Neural progenitor cell (in vitro differentiated cells): ENCODE measurements at regions not wholly inside any gene's neighbourhood (a gene's known extent, or its start where the extent isn't known, plus 50 kb on each side); places are given as distances from the start of the nearest gene placed in this dataset.
"Not testable (repeated sequence)": the region's sequence is repeated elsewhere in the genome, so short reads cannot be mapped to it uniquely, and the experiment has no call there.

Source experiments
- DNase-seq: peaks from one replicate; pipeline ENCODE4 v3.0.0-alpha.2; 2016; ENCODE audit warnings: low spot score
- H2AFZ ChIP-seq: fragments of 200-600 bp; sonication (generic); replicated peaks from 2 replicates; pipeline ENCODE4 v1.6.1; 2016; ENCODE audit warnings: antibody characterized with exemption
- H3F3A ChIP-seq: fragments of 200-600 bp; sonication (generic); 2 replicates; pipeline ENCODE4 v1.6.1; 2016; ENCODE audit warnings: antibody characterized with exemption, low read depth
- H3K27ac ChIP-seq: fragments of 200-600 bp; sonication (generic); 2 replicates; pipeline ENCODE4 v1.5.1; 2016; ENCODE audit warnings: mild to moderate bottlenecking
- H3K27me3 ChIP-seq: fragments of 200-600 bp; sonication (generic); 2 replicates; pipeline ENCODE4 v1.6.1; 2016; ENCODE audit warnings: mild to moderate bottlenecking, moderate library complexity
- H3K36me3 ChIP-seq: fragments of 200-600 bp; sonication (generic); 2 replicates; pipeline ENCODE4 v1.5.1; 2016
- H3K4me1 ChIP-seq: fragments of 200-600 bp; sonication (generic); 2 replicates; pipeline ENCODE4 v1.6.1; 2016; ENCODE audit warnings: mixed run types
- H3K4me2 ChIP-seq: fragments of 200-600 bp; sonication (generic); 2 replicates; pipeline ENCODE4 v1.6.1; 2016
- H3K4me3 ChIP-seq: fragments of 200-600 bp; sonication (generic); 2 replicates; pipeline ENCODE4 v1.5.1; 2016
- H3K79me2 ChIP-seq: fragments of 200-600 bp; sonication (generic); 2 replicates; pipeline ENCODE4 v1.6.1; 2016; ENCODE audit warnings: low read depth
- H3K9ac ChIP-seq: fragments of 200-600 bp; sonication (generic); 2 replicates; pipeline ENCODE4 v1.6.1; 2016
- H3K9me3 ChIP-seq: fragments of 200-600 bp; sonication (generic); 2 replicates; pipeline ENCODE4 v1.5.1; 2016; ENCODE audit warnings: low read depth
- H4K20me1 ChIP-seq: fragments of 200-600 bp; sonication (generic); 2 replicates; pipeline ENCODE4 v1.6.1; 2016; ENCODE audit warnings: low read depth
- H3K27ac Mint-ChIP-seq: 3 replicates; pipeline ENCODE4 v1.8.0; 2021; ENCODE audit warnings: mixed read lengths
- H3K27me3 Mint-ChIP-seq: 2 replicates; pipeline ENCODE4 v1.8.0; 2022; ENCODE audit warnings: low read depth, mild to moderate bottlenecking, inconsistent platforms, moderate library complexity, mixed read lengths; ENCODE audit not compliant: insufficient read depth
- H3K36me3 Mint-ChIP-seq: 3 replicates; pipeline ENCODE4 v1.8.0; 2021; ENCODE audit warnings: mixed read lengths
- H3K4me1 Mint-ChIP-seq: 3 replicates; pipeline ENCODE4 v1.8.0; 2021; ENCODE audit warnings: mixed read lengths
- H3K4me3 Mint-ChIP-seq: 3 replicates; pipeline ENCODE4 v1.8.0; 2021; ENCODE audit warnings: mild to moderate bottlenecking, moderate library complexity, mixed read lengths
- H3K9me3 Mint-ChIP-seq: 3 replicates; pipeline ENCODE4 v1.8.0; 2020; ENCODE audit warnings: mixed read lengths
- EZH2 ChIP-seq: fragments of 200-600 bp; sonication (generic); IDR thresholded peaks from 2 replicates; pipeline ENCODE4 v1.6.1; 2017; ENCODE audit warnings: antibody characterized with exemption, mild to moderate bottlenecking, moderate library complexity
- EZH2phosphoT487 ChIP-seq: fragments of 200-600 bp; sonication (generic); IDR thresholded peaks from 2 replicates; pipeline ENCODE4 v1.6.1; 2017; ENCODE audit warnings: antibody characterized with exemption
- TF ChIP-seq, protein P1 (sequence below): fragments of 200-600 bp; sonication (generic); IDR thresholded peaks from 2 replicates; pipeline ENCODE4 v1.5.1; 2017; ENCODE audit warnings: antibody characterized with exemption, mild to moderate bottlenecking

DNA sequence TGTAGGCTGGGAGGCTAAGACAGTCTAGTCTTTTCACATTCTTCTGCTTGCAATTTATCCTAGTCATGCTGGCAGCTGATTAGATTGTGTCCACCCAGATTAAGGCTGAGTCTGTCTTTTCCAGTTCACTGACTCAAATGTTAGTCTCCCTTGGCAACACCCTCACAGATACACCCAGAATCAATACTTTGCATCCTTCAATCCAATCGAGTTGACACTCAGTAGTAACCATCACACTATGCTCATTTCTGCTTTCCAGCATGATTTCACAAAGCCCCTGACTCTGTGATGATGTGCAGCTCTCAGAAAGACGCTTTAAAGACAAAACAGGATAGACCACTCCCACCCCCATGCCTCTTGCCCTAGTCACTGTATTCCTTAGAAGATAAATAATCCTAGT is 693.0 kb downstream of the HTR1B start:
- Histone ChIP-seq H2AFZ (no peak overlapping the region), H3K4me2 (no peak overlapping the region), H3K27me3 (no peaks in the 10 kb centered on the region), H3K27ac (no peak overlapping the region), H3F3A (no peaks in the 10 kb centered on the region), H3K4me3 (no peak overlapping the region), H4K20me1 (no peaks in the 10 kb centered on the region), H3K9ac (no peak overlapping the region), H3K4me1 (no peaks in the 10 kb centered on the region), H3K36me3 (no peaks in the 10 kb centered on the region), H3K79me2 (no peaks in the 10 kb centered on the region), H3K9me3 (no peaks in the 10 kb centered on the region)
- no peaks in the 10 kb centered on the region for H3K36me3 Mint-ChIP-seq
- peaks cover 6% of the 10 kb centered on the region for H3K4me1 Mint-ChIP-seq
- H3K27me3 Mint-ChIP-seq: no peaks in the 10 kb centered on the region
- no peak overlapping the region for H3K4me3 Mint-ChIP-seq
- no peak for DNase-seq
- no peak overlapping the region for H3K27ac Mint-ChIP-seq
- peaks cover 6% of the 10 kb centered on the region for H3K9me3 Mint-ChIP-seq
- TF ChIP-seq, protein P1, sequence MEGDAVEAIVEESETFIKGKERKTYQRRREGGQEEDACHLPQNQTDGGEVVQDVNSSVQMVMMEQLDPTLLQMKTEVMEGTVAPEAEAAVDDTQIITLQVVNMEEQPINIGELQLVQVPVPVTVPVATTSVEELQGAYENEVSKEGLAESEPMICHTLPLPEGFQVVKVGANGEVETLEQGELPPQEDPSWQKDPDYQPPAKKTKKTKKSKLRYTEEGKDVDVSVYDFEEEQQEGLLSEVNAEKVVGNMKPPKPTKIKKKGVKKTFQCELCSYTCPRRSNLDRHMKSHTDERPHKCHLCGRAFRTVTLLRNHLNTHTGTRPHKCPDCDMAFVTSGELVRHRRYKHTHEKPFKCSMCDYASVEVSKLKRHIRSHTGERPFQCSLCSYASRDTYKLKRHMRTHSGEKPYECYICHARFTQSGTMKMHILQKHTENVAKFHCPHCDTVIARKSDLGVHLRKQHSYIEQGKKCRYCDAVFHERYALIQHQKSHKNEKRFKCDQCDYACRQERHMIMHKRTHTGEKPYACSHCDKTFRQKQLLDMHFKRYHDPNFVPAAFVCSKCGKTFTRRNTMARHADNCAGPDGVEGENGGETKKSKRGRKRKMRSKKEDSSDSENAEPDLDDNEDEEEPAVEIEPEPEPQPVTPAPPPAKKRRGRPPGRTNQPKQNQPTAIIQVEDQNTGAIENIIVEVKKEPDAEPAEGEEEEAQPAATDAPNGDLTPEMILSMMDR: no peak
- TF ChIP-seq EZH2phosphoT487 (no peak), EZH2 (no peak)

DNA sequence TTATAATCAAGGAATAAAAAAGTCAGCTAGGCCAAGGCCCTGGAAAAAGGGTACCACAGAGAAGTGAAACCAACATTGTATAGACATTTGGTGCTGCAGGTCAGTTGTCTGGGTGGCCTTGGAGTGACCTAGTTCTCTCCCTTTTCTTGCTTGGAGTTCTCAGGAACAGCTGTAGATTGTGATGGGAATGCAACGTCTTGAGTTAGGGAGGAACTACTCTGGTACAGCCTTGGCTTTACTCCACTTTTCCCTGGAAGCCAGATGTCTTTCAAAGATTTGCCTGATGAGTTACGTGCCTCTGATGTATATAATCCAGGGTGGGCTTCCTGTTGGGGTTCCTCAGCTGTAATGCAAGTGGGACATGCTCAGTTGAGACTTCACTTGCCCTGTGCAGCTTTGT is 694.7 kb downstream of the HTR1B start:
- H2AFZ ChIP-seq: no peak overlapping the region
- no peak overlapping the region for H3K27ac ChIP-seq
- no peaks in the 10 kb centered on the region for H3K4me1 Mint-ChIP-seq

DNA sequence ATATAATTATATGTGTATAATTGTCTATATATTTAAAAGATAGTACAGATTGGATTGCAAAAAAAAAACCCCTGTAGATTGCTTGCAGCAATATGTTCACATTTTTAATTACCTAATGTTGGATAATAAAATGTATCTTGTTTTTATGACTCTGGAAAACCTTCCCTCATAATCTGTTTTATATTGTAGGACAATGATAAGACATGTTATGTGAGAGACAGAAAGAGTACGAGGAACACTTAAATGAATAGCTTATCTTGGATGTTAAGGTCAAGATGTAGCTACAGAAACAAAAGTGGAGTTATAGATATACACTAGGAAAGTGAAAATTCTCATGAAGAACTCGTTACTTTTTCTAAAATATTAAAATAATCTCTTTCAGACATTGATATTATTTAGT is 691.6 kb upstream of the IMPG1 start:
- no peaks in the 10 kb centered on the region for H3K4me1 ChIP-seq
- H3K4me3 Mint-ChIP-seq: no peak overlapping the region
- no peaks in the 10 kb centered on the region for H3K79me2 ChIP-seq
- no peak for TF ChIP-seq EZH2phosphoT487
- TF ChIP-seq, protein P1: no peak
- no peak for TF ChIP-seq EZH2
- no peak overlapping the region for H2AFZ ChIP-seq
- H4K20me1 ChIP-seq: no peaks in the 10 kb centered on the region
- no peaks in the 10 kb centered on the region for H3K9me3 Mint-ChIP-seq
- H3K36me3 Mint-ChIP-seq: no peaks in the 10 kb centered on the region
- H3K27me3 Mint-ChIP-seq: no peaks in the 10 kb centered on the region
- H3K4me1 Mint-ChIP-seq: no peaks in the 10 kb centered on the region
- H3K36me3 ChIP-seq: no peaks in the 10 kb centered on the region
- no peaks in the 10 kb centered on the region for H3K9me3 ChIP-seq
- H3F3A ChIP-seq: no peaks in the 10 kb centered on the region
- H3K4me3 ChIP-seq: no peak overlapping the region
- H3K4me2 ChIP-seq: no peak overlapping the region
- H3K27me3 ChIP-seq: no peaks in the 10 kb centered on the region
- DNase-seq: no peak
- no peak overlapping the region for H3K9ac ChIP-seq
- no peak overlapping the region for H3K27ac ChIP-seq
- H3K27ac Mint-ChIP-seq: no peak overlapping the region

More for the DNA sequence above, 694.7 kb downstream of the HTR1B start:
- H4K20me1 ChIP-seq: no peaks in the 10 kb centered on the region
- H3K9ac ChIP-seq: no peak overlapping the region
- no peaks in the 10 kb centered on the region for H3K4me1 ChIP-seq
- Mint-ChIP-seq H3K36me3 (no peaks in the 10 kb centered on the region), H3K9me3 (peaks cover 6% of the 10 kb centered on the region), H3K4me3 (no peak overlapping the region), H3K27ac (no peak overlapping the region), H3K27me3 (no peaks in the 10 kb centered on the region)
- no peaks in the 10 kb centered on the region for H3K9me3 ChIP-seq
- H3K4me2 ChIP-seq: no peak overlapping the region
- H3K4me3 ChIP-seq: no peak overlapping the region
- H3F3A ChIP-seq: no peaks in the 10 kb centered on the region
- no peak for DNase-seq
- H3K79me2 ChIP-seq: no peaks in the 10 kb centered on the region
- TF ChIP-seq, protein P1: no peak
- no peak for TF ChIP-seq EZH2
- no peak for TF ChIP-seq EZH2phosphoT487
- no peaks in the 10 kb centered on the region for H3K27me3 ChIP-seq
- H3K36me3 ChIP-seq: no peaks in the 10 kb centered on the region

DNA sequence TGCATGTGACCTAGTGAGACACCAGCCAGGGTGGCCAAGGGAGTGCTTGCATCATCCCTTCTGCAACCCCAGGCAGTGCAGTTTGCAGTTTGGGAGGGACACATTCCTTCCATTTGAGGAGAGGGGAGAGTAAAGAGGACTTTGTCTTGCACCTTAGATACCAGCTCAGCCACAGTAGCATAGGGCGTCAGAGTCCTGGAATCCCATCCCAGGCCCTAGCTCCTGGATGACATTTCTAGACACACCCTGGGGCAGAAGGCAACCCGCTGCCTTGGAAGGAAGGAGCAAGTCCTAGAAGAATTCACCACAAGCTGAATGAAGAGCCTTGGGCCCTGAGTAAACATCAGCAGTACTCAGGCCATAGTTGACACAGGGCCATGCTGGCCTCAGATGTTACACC is 680.4 kb upstream of the IMPG1 start:
- DNase-seq: no peak
- Histone ChIP-seq H3K9me3 (no peaks in the 10 kb centered on the region), H3K9ac (no peak overlapping the region), H3K79me2 (no peaks in the 10 kb centered on the region), H3K4me1 (no peaks in the 10 kb centered on the region), H4K20me1 (no peaks in the 10 kb centered on the region), H3K4me3 (no peak overlapping the region), H3F3A (no peaks in the 10 kb centered on the region), H3K4me2 (no peak overlapping the region), H3K27me3 (no peaks in the 10 kb centered on the region), H3K27ac (no peak overlapping the region), H2AFZ (no peak overlapping the region), H3K36me3 (no peaks in the 10 kb centered on the region)
- no peaks in the 10 kb centered on the region for H3K4me1 Mint-ChIP-seq
- H3K27me3 Mint-ChIP-seq: peaks cover 3% of the 10 kb centered on the region
- no peak overlapping the region for H3K27ac Mint-ChIP-seq
- H3K36me3 Mint-ChIP-seq: no peaks in the 10 kb centered on the region
- H3K9me3 Mint-ChIP-seq: no peaks in the 10 kb centered on the region
- no peak for TF ChIP-seq EZH2
- no peak overlapping the region for H3K4me3 Mint-ChIP-seq

DNA sequence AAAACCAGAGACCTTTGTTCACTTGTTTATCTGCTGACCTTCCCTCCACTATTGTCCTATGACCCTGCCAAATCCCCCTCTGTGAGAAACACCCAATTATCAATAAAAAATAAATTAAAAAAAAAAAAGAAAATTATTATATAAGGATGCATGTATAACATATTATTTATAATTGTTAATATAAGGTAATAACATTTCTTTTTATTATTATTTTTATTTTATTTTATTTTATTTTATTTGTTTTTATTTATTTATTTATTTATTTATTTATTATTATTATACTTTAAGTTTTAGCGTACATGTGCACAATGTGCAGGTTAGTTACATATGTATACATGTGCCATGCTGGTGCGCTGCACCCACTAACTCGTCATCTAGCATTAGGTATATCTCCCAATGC is 672.9 kb upstream of the IMPG1 start:
- H3K4me3 ChIP-seq, H3K27me3 Mint-ChIP-seq, H3K9ac ChIP-seq, H3K79me2 ChIP-seq, H3K27ac ChIP-seq, H3F3A ChIP-seq, H3K4me3 Mint-ChIP-seq, H3K36me3 Mint-ChIP-seq, H3K4me1 ChIP-seq, H3K27ac Mint-ChIP-seq, H2AFZ ChIP-seq, H4K20me1 ChIP-seq, H3K4me2 ChIP-seq, DNase-seq, H3K27me3 ChIP-seq, H3K9me3 ChIP-seq, H3K36me3 ChIP-seq, H3K9me3 Mint-ChIP-seq, H3K4me1 Mint-ChIP-seq: not testable (repeated sequence)

DNA sequence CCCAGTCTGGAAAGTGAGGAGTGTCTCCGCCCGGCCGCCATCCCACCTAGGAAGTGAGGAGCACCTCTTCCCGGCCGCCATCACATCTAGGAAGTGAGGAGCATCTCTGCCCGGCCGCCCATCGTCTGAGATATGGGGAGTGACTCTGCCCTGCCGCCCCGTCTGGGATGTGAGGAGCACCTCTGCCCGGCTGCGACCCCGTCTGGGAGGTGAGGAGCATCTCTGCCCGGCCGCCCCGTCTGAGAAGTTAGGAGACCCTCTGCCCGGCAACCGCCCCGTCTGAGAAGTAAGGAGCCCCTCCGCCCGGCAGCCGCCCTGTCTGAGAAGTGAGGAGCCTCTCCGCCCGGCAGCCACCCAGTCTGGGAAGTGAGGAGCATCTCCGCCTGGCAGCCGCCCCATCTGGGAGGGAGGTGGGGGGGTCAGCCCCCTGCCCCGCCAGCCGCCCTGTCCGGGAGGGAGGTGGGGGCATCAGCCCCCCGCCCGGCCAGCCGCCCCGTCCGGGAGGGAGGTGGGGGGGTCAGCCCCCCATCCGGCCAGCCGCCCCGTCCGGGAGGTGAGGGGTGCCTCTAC is 671.8 kb upstream of the IMPG1 start:
- H3K36me3 ChIP-seq, H3K4me3 Mint-ChIP-seq, H3K9me3 ChIP-seq, H3F3A ChIP-seq, H3K36me3 Mint-ChIP-seq, DNase-seq, H3K27ac Mint-ChIP-seq, H2AFZ ChIP-seq, H3K4me1 Mint-ChIP-seq, H4K20me1 ChIP-seq, H3K79me2 ChIP-seq, H3K27me3 Mint-ChIP-seq, H3K27me3 ChIP-seq, H3K27ac ChIP-seq, H3K4me3 ChIP-seq, H3K9ac ChIP-seq, H3K4me2 ChIP-seq, H3K9me3 Mint-ChIP-seq, H3K4me1 ChIP-seq: not testable (repeated sequence)
